ENCODE measurements at regions not wholly inside any gene's neighbourhood (a gene's known extent, or its start where the extent isn't known, plus 50 kb on each side); places are given as distances from the start of the nearest gene placed in this dataset.

- ChIA-PET CTCF (interaction anchor here (0.6 kb wide), 1 partner anchor 407 kb away, joined by 4 read pairs; no protein-coding TSS in a partner anchor), POLR2A (ENCODE audit: low non-redundant PET) (no interaction called here)
- TF ChIP-seq CTCF (conservative IDR thresholded peaks at IDR 0.05; ENCODE audit: low read depth): no peak
- no peak overlapping the region for H3K27ac ChIP-seq
- DNase-seq (ENCODE audit: low spot score): no peak
These were observed 235.2 kb downstream of the ALDH8A1 start for GRCh38 chr6:134714679-134715078.

- no peak for TF ChIP-seq CTCF (conservative IDR thresholded peaks at IDR 0.05; ENCODE audit: low read depth)
- CTCF ChIA-PET: no interaction called here
- no peak overlapping the region for H3K27ac ChIP-seq
- POLR2A ChIA-PET (ENCODE audit: low non-redundant PET): no interaction called here
- no peak for DNase-seq (ENCODE audit: low spot score)
These were observed 235.8 kb downstream of the ALDH8A1 start for GRCh38 chr6:134714113-134714512.

- ChIA-PET CTCF (interaction anchor here (0.6 kb wide), 2 partner anchors 66 to 542 kb away, joined by 3 to 6 read pairs; no protein-coding TSS in a partner anchor), POLR2A (ENCODE audit: low non-redundant PET) (no interaction called here)
- no peak for TF ChIP-seq CTCF (conservative IDR thresholded peaks at IDR 0.05; ENCODE audit: low read depth)
- no peak for DNase-seq (ENCODE audit: low spot score)
- H3K27ac ChIP-seq: no peak overlapping the region
These were observed 237.6 kb downstream of the ALDH8A1 start for GRCh38 chr6:134712311-134712710.

GRCh38 chr6:134708079-134708478 is 241.8 kb downstream of the ALDH8A1 start:
- no peak overlapping the region for H3K27ac ChIP-seq
- ChIA-PET CTCF (no interaction called here), POLR2A (ENCODE audit: low non-redundant PET) (no interaction called here)
- TF ChIP-seq CTCF (conservative IDR thresholded peaks at IDR 0.05; ENCODE audit: low read depth): no peak
- no peak for DNase-seq (ENCODE audit: low spot score)

GRCh38 chr6:134707342-134708031 is 242.4 kb downstream of the ALDH8A1 start:
- DNase-seq (ENCODE audit: low spot score): peak; percentile 7
- ChIA-PET POLR2A (ENCODE audit: low non-redundant PET) (no interaction called here), CTCF (no interaction called here)
- no peak overlapping the region for H3K27ac ChIP-seq
- no peak for TF ChIP-seq CTCF (conservative IDR thresholded peaks at IDR 0.05; ENCODE audit: low read depth)

GRCh38 chr6:134706806-134707205 is 243.1 kb downstream of the ALDH8A1 start:
- DNase-seq (ENCODE audit: low spot score): no peak
- TF ChIP-seq CTCF (conservative IDR thresholded peaks at IDR 0.05; ENCODE audit: low read depth): no peak
- no peak overlapping the region for H3K27ac ChIP-seq
- CTCF ChIA-PET: interaction anchor here (0.5 to 0.6 kb wide), 2 partner anchors 11 to 477 kb away, joined by 3 to 4 read pairs; no protein-coding TSS in a partner anchor
- POLR2A ChIA-PET (ENCODE audit: low non-redundant PET): no interaction called here
